A549 (cell line): ENCODE measurements at regions not wholly inside any gene's neighbourhood (a gene's known extent, or its start where the extent isn't known, plus 50 kb on each side); places are given as distances from the start of the nearest gene placed in this dataset.

Experiments used
- CHD2 ChIP-seq: fragments of 150-350 bp; IDR thresholded peaks from 2 replicates; pipeline ENCODE4 v1.6.1; 2014; ENCODE audit warnings: low read length; ENCODE audit not compliant: partially characterized antibody
- JUN ChIP-seq, 2 experiments: fragments of >200 bp; sonication (Bioruptor Twin); formaldehyde crosslinking; IDR thresholded peaks; 2 replicates in 1 of 2; 3 replicates in 1 of 2; pipeline ENCODE4 v1.6.1; 2016 to 2017
- MYC ChIP-seq: IDR thresholded peaks from 2 replicates; pipeline ENCODE4 v1.6.1; 2012; ENCODE audit warnings: mild to moderate bottlenecking, inconsistent platforms, low read length, improper control_type of control experiment, borderline replicate concordance
- POLR2A ChIP-seq: IDR thresholded peaks from 2 replicates; pipeline ENCODE4 v1.6.1; 2012; ENCODE audit warnings: mild to moderate bottlenecking, low read length
- RAD21 ChIP-seq, 2 experiments: fragments of >200 bp in 1 of 2; sonication (Bioruptor Twin) in 1 of 2; formaldehyde crosslinking in 1 of 2; IDR thresholded peaks in 1 of 2; conservative IDR thresholded peaks in 1 of 2; 2 replicates in 1 of 2; 3 replicates in 1 of 2; pipeline ENCODE4 v1.6.1; 2012 to 2018; ENCODE audit warnings: inconsistent platforms in 1 of 2
- RCOR1 ChIP-seq: fragments of 150-350 bp; IDR thresholded peaks from 2 replicates; pipeline ENCODE4 v1.6.1; 2014; ENCODE audit warnings: antibody characterized with exemption, low read length, low read depth
- ZSCAN20 ChIP-seq: fragments of 250-450 bp; sonication (Bioruptor Pico); IDR thresholded peaks from 2 replicates; pipeline ENCODE4 v1.8.0; 2022; ENCODE audit warnings: mild to moderate bottlenecking, moderate library complexity
- TF ChIP-seq, protein P1 (sequence below): fragments of >200 bp; sonication (Bioruptor Twin); formaldehyde crosslinking; IDR thresholded peaks from 3 replicates; pipeline ENCODE4 v1.5.1; 2016
- TF ChIP-seq, protein P2 (sequence below): fragments of 450-650 bp; IDR thresholded peaks from 2 replicates; pipeline ENCODE4 v1.6.1; 2014; ENCODE audit warnings: antibody characterized with exemption

DNA sequence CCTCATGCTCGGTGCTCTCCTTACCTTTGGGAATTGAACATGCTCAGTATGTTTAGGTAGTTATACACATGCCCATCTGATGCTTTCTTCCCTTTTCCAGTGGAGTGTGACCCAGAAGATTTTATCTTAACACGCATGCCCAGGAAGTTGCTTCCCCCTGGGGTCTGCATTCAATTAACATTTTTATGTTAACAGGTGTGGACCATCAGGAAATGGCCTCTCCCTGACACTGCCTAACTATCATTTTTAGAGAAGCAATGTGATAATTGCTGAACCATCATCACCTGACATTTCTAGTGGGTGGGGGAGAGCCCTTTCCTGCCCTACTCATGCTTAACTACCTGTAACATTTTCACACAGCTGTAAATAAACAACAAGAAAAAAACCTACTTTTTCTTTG is 55.1 kb upstream of the TGFBR2 start:
- TF ChIP-seq RCOR1 (no peak), POLR2A (no peak), ZSCAN20 (CRISPR knock-in tag) (no peak), RAD21 (conservative IDR thresholded peaks at IDR 0.05 in 1 of 2, IDR thresholded peaks at IDR 0.05 in 1 of 2) (no peak), MYC (no peak), JUN (IDR thresholded peaks at IDR 0.05) (no peak), CHD2 (no peak)
- TF ChIP-seq, protein P1, sequence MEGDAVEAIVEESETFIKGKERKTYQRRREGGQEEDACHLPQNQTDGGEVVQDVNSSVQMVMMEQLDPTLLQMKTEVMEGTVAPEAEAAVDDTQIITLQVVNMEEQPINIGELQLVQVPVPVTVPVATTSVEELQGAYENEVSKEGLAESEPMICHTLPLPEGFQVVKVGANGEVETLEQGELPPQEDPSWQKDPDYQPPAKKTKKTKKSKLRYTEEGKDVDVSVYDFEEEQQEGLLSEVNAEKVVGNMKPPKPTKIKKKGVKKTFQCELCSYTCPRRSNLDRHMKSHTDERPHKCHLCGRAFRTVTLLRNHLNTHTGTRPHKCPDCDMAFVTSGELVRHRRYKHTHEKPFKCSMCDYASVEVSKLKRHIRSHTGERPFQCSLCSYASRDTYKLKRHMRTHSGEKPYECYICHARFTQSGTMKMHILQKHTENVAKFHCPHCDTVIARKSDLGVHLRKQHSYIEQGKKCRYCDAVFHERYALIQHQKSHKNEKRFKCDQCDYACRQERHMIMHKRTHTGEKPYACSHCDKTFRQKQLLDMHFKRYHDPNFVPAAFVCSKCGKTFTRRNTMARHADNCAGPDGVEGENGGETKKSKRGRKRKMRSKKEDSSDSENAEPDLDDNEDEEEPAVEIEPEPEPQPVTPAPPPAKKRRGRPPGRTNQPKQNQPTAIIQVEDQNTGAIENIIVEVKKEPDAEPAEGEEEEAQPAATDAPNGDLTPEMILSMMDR, result no peak
- TF ChIP-seq, protein P2, sequence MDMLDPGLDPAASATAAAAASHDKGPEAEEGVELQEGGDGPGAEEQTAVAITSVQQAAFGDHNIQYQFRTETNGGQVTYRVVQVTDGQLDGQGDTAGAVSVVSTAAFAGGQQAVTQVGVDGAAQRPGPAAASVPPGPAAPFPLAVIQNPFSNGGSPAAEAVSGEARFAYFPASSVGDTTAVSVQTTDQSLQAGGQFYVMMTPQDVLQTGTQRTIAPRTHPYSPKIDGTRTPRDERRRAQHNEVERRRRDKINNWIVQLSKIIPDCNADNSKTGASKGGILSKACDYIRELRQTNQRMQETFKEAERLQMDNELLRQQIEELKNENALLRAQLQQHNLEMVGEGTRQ, result no peak
